ENCODE measurements at regions not wholly inside any gene's neighbourhood (a gene's known extent, or its start where the extent isn't known, plus 50 kb on each side); places are given as distances from the start of the nearest gene placed in this dataset.

GRCh38 chr7:81427461-81427860 lies 342.4 kb downstream of the HGF start:
- Histone ChIP-seq H4K20me1 (ENCODE audit: insufficient read depth) (no peaks in the 10 kb centered on the region), H3K36me3 (ENCODE audit: insufficient read depth) (no peaks in the 10 kb centered on the region), H3K27ac (no peak overlapping the region), H3K79me2 (ENCODE audit: insufficient read depth, low read depth) (no peaks in the 10 kb centered on the region), H3K4me2 (no peak overlapping the region), H3K4me1 (ENCODE audit: low read depth, poor library complexity, severe bottlenecking) (no peaks in the 10 kb centered on the region), H2AFZ (ENCODE audit: low read depth) (no peak overlapping the region), H3K4me3 (IDR thresholded peaks at IDR 0.05; ENCODE audit: insufficient read depth, low read depth, low read length) (no peak overlapping the region), H3K27me3 (ENCODE audit: insufficient read depth, low read depth) (no peaks in the 10 kb centered on the region), H3K9ac (no peak overlapping the region)
- TF ChIP-seq CTCF (conservative IDR thresholded peaks at IDR 0.05; ENCODE audit: low read depth, low read length), result no peak

GRCh38 chr7:81420526-81421226 lies 349.2 kb downstream of the HGF start:
- no peaks in the 10 kb centered on the region for H3K79me2 ChIP-seq (ENCODE audit: insufficient read depth, low read depth)
- TF ChIP-seq CTCF (conservative IDR thresholded peaks at IDR 0.05; ENCODE audit: low read depth, low read length), result no peak
- H3K4me3 ChIP-seq (IDR thresholded peaks at IDR 0.05; ENCODE audit: insufficient read depth, low read depth, low read length), result no peak overlapping the region
- H3K27ac ChIP-seq, result no peak overlapping the region
- H4K20me1 ChIP-seq (ENCODE audit: insufficient read depth), result no peaks in the 10 kb centered on the region
- no peak overlapping the region for H2AFZ ChIP-seq (ENCODE audit: low read depth)
- H3K36me3 ChIP-seq (ENCODE audit: insufficient read depth), result no peaks in the 10 kb centered on the region
- H3K4me2 ChIP-seq, result no peak overlapping the region
- H3K27me3 ChIP-seq (ENCODE audit: insufficient read depth, low read depth), result no peaks in the 10 kb centered on the region
- H3K4me1 ChIP-seq (ENCODE audit: low read depth, poor library complexity, severe bottlenecking), result no peaks in the 10 kb centered on the region
- no peak overlapping the region for H3K9ac ChIP-seq

GRCh38 chr7:81419731-81420130 lies 350.1 kb downstream of the HGF start:
- no peaks in the 10 kb centered on the region for H3K36me3 ChIP-seq (ENCODE audit: insufficient read depth)
- H3K9ac ChIP-seq, result no peak overlapping the region
- no peak overlapping the region for H3K4me2 ChIP-seq
- H3K27me3 ChIP-seq (ENCODE audit: insufficient read depth, low read depth), result no peaks in the 10 kb centered on the region
- H2AFZ ChIP-seq (ENCODE audit: low read depth), result no peak overlapping the region
- H4K20me1 ChIP-seq (ENCODE audit: insufficient read depth), result no peaks in the 10 kb centered on the region
- no peak overlapping the region for H3K27ac ChIP-seq
- TF ChIP-seq CTCF (conservative IDR thresholded peaks at IDR 0.05; ENCODE audit: low read depth, low read length), result no peak
- no peaks in the 10 kb centered on the region for H3K4me1 ChIP-seq (ENCODE audit: low read depth, poor library complexity, severe bottlenecking)
- H3K79me2 ChIP-seq (ENCODE audit: insufficient read depth, low read depth), result no peaks in the 10 kb centered on the region
- no peak overlapping the region for H3K4me3 ChIP-seq (IDR thresholded peaks at IDR 0.05; ENCODE audit: insufficient read depth, low read depth, low read length)

- no peak overlapping the region for H3K4me2 ChIP-seq
- no peaks in the 10 kb centered on the region for H3K36me3 ChIP-seq (ENCODE audit: insufficient read depth)
- H3K4me1 ChIP-seq (ENCODE audit: low read depth, poor library complexity, severe bottlenecking), result peaks cover 3% of the 10 kb centered on the region
- H4K20me1 ChIP-seq (ENCODE audit: insufficient read depth), result no peaks in the 10 kb centered on the region
- TF ChIP-seq CTCF (conservative IDR thresholded peaks at IDR 0.05; ENCODE audit: low read depth, low read length), result no peak
- no peak overlapping the region for H2AFZ ChIP-seq (ENCODE audit: low read depth)
- no peak overlapping the region for H3K27ac ChIP-seq
- H3K9ac ChIP-seq, result no peak overlapping the region
- H3K79me2 ChIP-seq (ENCODE audit: insufficient read depth, low read depth), result no peaks in the 10 kb centered on the region
- H3K27me3 ChIP-seq (ENCODE audit: insufficient read depth, low read depth), result no peaks in the 10 kb centered on the region
- H3K4me3 ChIP-seq (IDR thresholded peaks at IDR 0.05; ENCODE audit: insufficient read depth, low read depth, low read length), result no peak overlapping the region
These were observed 353.2 kb downstream of the HGF start for GRCh38 chr7:81416659-81417058.

Data from KMS-11 (cell line).